ENCODE measurements at regions not wholly inside any gene's neighbourhood (a gene's known extent, or its start where the extent isn't known, plus 50 kb on each side); places are given as distances from the start of the nearest gene placed in this dataset.

DNA sequence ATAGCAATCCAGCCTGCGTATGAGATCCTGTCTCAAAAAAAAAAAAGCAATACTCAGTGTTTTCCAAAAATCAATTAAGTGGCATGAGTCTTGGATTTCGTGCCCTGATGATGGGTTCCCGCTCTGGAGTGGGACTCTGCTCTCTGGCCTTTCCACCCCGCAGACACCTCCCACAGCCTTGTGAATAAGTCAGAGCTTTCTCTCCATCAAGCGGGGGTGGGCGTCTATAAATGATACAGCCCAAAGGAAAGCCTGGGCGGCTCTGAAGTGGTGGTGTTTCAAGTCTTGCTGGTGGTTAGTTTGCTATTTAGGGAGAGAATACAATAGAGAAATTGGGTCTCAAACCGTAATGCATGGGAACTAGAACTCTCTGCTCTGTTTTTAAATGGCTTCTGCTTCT, 52.5 kb upstream of the TAGAP start:
- H3K27me3 ChIP-seq (ENCODE audit: control insufficient read depth, insufficient read depth, low read length) = no peaks in the 10 kb centered on the region
- no peaks in the 10 kb centered on the region for H3K9me3 ChIP-seq (ENCODE audit: control insufficient read depth, insufficient read depth, low read length)
- H3K4me3 ChIP-seq (ENCODE audit: low read depth, low read length) = no peak overlapping the region
- H3K4me1 ChIP-seq (ENCODE audit: control insufficient read depth, insufficient read depth, low read length) = no peaks in the 10 kb centered on the region
- H3K9ac ChIP-seq (ENCODE audit: low read depth, low read length) = no peak overlapping the region
- no peaks in the 10 kb centered on the region for H3K36me3 ChIP-seq (ENCODE audit: control insufficient read depth, insufficient read depth, low read length)

DNA sequence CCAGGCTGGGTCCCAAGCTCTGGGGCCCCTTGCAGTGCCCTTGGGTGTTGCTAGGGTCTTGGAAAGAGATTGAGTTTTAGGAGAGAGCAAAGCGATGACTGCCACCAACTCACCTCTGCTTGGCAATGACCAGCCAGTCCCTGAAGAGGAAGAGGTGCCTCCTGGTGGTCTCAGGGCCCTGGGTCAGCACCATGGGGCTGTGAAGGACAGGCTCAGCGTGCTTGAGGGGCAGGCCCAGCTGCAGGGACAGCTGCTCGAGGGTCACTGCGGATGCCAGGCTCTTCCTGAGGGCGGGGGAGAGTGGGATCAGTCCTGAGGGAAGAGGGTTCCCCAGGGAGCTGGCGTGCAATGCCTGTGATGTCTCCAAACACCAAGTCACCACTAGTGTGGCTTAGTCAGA, 50.8 kb upstream of the TAGAP start:
- no peaks in the 10 kb centered on the region for H3K36me3 ChIP-seq (ENCODE audit: control insufficient read depth, insufficient read depth, low read length)
- no peaks in the 10 kb centered on the region for H3K27me3 ChIP-seq (ENCODE audit: control insufficient read depth, insufficient read depth, low read length)
- no peak overlapping the region for H3K4me3 ChIP-seq (ENCODE audit: low read depth, low read length)
- no peak overlapping the region for H3K9ac ChIP-seq (ENCODE audit: low read depth, low read length)
- H3K4me1 ChIP-seq (ENCODE audit: control insufficient read depth, insufficient read depth, low read length) = no peaks in the 10 kb centered on the region
- no peaks in the 10 kb centered on the region for H3K9me3 ChIP-seq (ENCODE audit: control insufficient read depth, insufficient read depth, low read length)

DNA sequence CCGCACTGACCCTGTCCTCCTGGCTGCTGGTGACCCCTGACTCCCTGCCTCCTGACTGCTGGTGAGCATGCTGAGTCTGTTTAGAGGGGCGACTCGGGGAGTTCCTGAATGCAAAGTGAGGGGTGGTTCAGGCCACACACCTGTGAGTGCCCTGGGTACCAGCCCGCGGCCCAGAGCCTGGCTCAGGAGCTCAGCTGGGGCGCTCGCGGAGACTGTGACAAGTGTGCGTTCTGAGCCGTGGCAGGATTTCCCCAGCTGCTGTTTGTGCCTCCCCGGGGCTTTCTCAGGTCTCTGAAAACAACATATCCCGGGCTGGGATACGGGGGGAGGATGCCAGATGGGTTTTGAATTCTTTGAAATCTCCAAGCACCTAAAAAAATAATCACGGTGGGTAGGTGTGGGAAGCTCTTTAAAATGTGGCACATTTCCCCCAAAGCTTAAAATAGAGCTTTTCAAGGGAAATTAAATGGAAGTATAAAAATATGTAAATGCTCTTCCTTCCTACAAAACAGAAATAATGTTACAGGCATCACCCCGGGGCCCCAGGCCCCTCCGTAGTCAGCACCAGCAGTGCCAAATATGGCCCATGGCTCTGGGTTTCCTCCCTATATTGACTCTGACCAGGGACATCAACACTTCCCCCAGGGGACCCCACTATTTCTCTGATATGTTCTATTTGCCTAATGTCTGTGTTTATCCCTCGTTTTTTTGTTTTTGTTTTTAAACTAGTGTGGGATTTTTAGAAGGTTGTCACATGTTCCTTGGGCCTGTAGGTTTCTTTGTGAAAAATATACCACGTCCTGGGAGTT, 49.9 kb upstream of the TAGAP start:
- H3K9me3 ChIP-seq (ENCODE audit: control insufficient read depth, insufficient read depth, low read length) = no peaks in the 10 kb centered on the region
- H3K4me3 ChIP-seq (ENCODE audit: low read depth, low read length) = no peak overlapping the region
- no peaks in the 10 kb centered on the region for H3K27me3 ChIP-seq (ENCODE audit: control insufficient read depth, insufficient read depth, low read length)
- no peak overlapping the region for H3K9ac ChIP-seq (ENCODE audit: low read depth, low read length)
- no peaks in the 10 kb centered on the region for H3K4me1 ChIP-seq (ENCODE audit: control insufficient read depth, insufficient read depth, low read length)
- H3K36me3 ChIP-seq (ENCODE audit: control insufficient read depth, insufficient read depth, low read length) = no peaks in the 10 kb centered on the region
